Body of pancreas (tissue), 4 donors: ENCODE measurements at regions not wholly inside any gene's neighbourhood (a gene's known extent, or its start where the extent isn't known, plus 50 kb on each side); places are given as distances from the start of the nearest gene placed in this dataset.

Source experiments
- CTCF ChIP-seq, 7 experiments: fragments of 450-650 bp in 4 of 7; fragments of 200-600 bp in 3 of 7; sonication (generic) in 3 of 7; IDR thresholded peaks; one replicate each; pipeline ENCODE4 v1.5.1; 2016 to 2019; ENCODE audit warnings: antibody characterized with exemption in 7 of 7
- POLR2A ChIP-seq, 3 donors: fragments of 450-650 bp; IDR thresholded peaks; one replicate each; pipeline ENCODE4 v1.6.1; 2016; ENCODE audit warnings: antibody characterized with exemption in 3 of 3, mild to moderate bottlenecking in 2 of 3

GRCh38 chr18:45316127-45316526, 299.1 kb upstream of the SLC14A2 start:
- TF ChIP-seq CTCF (IDR thresholded peaks at IDR 0.05) (no peak), POLR2A (IDR thresholded peaks at IDR 0.05) (no peak)
